Panc1 (cell line): ENCODE measurements at regions not wholly inside any gene's neighbourhood (a gene's known extent, or its start where the extent isn't known, plus 50 kb on each side); places are given as distances from the start of the nearest gene placed in this dataset.

ENCODE experiments used
- ATAC-seq: fragments of 200-7000 bp; cut with Tn5 transposase; 2 replicates; pipeline ENCODE4 v1.9.1; 2020; ENCODE audit warnings: mild to moderate bottlenecking, moderate library complexity
- BruUV-seq: library from RNA; stranded (reverse); fragments of 400-500 nt; replicated peaks from 2 replicates; lab custom pipeline; 2021; lab: Mats Ljungman, UMichigan
- CTCF ChIA-PET: fragments of 300-600 bp; sonication (Branson Sonifier 250); formaldehyde crosslinking; loops from one replicate; lab custom pipeline; 2022; ENCODE audit warnings: antibody characterized with exemption; lab: Charles Lee
- POLR2A ChIA-PET: fragments of 300-600 bp; sonication (Branson Sonifier 250); formaldehyde crosslinking; loops from one replicate; lab custom pipeline; 2022; ENCODE audit warnings: antibody characterized with exemption; lab: Charles Lee
- DNase-seq: peaks from one replicate; pipeline ENCODE4 v3.0.0-alpha.2; 2010; ENCODE audit warnings: low read depth, low spot score
- H3K27ac ChIP-seq: 2 replicates; pipeline ENCODE4 v1.5.1; 2011; ENCODE audit warnings: mild to moderate bottlenecking, low read length, inconsistent platforms
- H3K27me3 ChIP-seq: fragments of 200-500 bp; sonication (Bioruptor generic); 2 replicates; pipeline ENCODE4 v1.6.0; 2014; ENCODE audit warnings: low read length, inconsistent platforms; ENCODE audit not compliant: control insufficient read depth, insufficient read depth
- H3K36me3 ChIP-seq: fragments of 200-500 bp; sonication (Bioruptor generic); 2 replicates; pipeline ENCODE4 v1.5.1; 2014; ENCODE audit warnings: inconsistent platforms, mild to moderate bottlenecking, low read length, moderate library complexity; ENCODE audit not compliant: control insufficient read depth, insufficient read depth
- H3K4me1 ChIP-seq: 2 replicates; pipeline ENCODE4 v1.5.1; 2011; ENCODE audit warnings: inconsistent platforms, mild to moderate bottlenecking, low read length, moderate library complexity; ENCODE audit not compliant: control insufficient read depth, insufficient read depth
- H3K4me3 ChIP-seq, 2 experiments: 2 replicates each; pipeline ENCODE4 v1.5.1; 2011 to 2012; ENCODE audit warnings: low read depth in 2 of 2, low read length in 2 of 2, mild to moderate bottlenecking in 2 of 2, inconsistent platforms in 1 of 2, moderate library complexity in 1 of 2
- H3K9me3 ChIP-seq: fragments of 200-500 bp; sonication (Bioruptor generic); 2 replicates; pipeline ENCODE4 v1.5.1; 2014; ENCODE audit warnings: low read depth, mild to moderate bottlenecking, inconsistent platforms, low read length, moderate library complexity; ENCODE audit not compliant: control insufficient read depth, insufficient read depth
- POLR2AphosphoS5 ChIP-seq: IDR thresholded peaks from 2 replicates; pipeline ENCODE4 v1.6.1; 2012; ENCODE audit warnings: mild to moderate bottlenecking, low read depth, low read length, moderate library complexity
- SIN3A ChIP-seq: IDR thresholded peaks from 2 replicates; pipeline ENCODE4 v1.6.1; 2012; ENCODE audit warnings: low read depth, mild to moderate bottlenecking, low read length, moderate library complexity, borderline replicate concordance; ENCODE audit not compliant: insufficient read depth
- TCF7L2 ChIP-seq: IDR thresholded peaks from 2 replicates; pipeline ENCODE4 v1.6.1; 2011; ENCODE audit warnings: mild to moderate bottlenecking, low read depth, low read length, inconsistent platforms
- in situ Hi-C: cut with HindIII; loops from 2 replicates; pipeline ENCODE4 v1.10.0; 2016; ENCODE audit warnings: low sequenced_read_pairs, low pct_unique_long_range_greater_than_20kb
- intact Hi-C: fragments of 100-400 bp; cut with micrococcal nuclease; formaldehyde crosslinking; loops from one replicate; pipeline ENCODE4 v1.10.0; 2022; ENCODE audit not compliant: unreplicated experiment
- TF ChIP-seq, protein P1 (sequence below), 2 experiments: IDR thresholded peaks; 2 replicates each; pipeline ENCODE4 v1.6.1; 2011 to 2012; ENCODE audit warnings: low read depth in 2 of 2, control low read depth in 1 of 2, low read length in 1 of 2, mild to moderate bottlenecking in 1 of 2, moderate library complexity in 1 of 2; ENCODE audit not compliant: insufficient read depth in 1 of 2
- TF ChIP-seq, protein P2 (sequence below): fragments of 450-650 bp; IDR thresholded peaks from 2 replicates; pipeline ENCODE4 v1.5.1; 2017; ENCODE audit warnings: mild to moderate bottlenecking

DNA sequence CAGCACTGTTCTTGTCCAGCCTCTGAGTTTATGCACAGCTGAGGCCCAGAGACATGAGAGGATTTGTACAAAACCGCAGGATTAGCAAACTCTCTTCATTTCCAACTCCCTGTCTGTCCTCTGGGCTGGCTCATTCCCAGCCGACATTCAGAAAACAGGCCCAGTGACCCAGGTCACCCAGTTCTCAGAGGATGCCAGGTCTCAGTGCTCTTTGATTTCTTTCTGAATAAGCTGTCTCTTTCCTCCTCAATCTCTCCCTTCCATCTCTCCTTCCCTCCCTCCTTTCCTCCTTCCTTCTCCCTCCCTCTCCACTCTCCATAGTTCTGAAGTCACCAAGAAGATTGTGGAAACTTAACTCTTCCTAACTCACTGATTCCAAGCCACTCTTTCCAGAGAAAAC is 372.7 kb upstream of the SULF2 start:
- Histone ChIP-seq H3K27me3 (peaks cover 12% of the 10 kb centered on the region), H3K36me3 (no peaks in the 10 kb centered on the region), H3K4me1 (no peaks in the 10 kb centered on the region), H3K9me3 (no peaks in the 10 kb centered on the region), H3K4me3 (no peak overlapping the region), H3K27ac (no peak overlapping the region)
- DNase-seq (no peak), ATAC-seq (no peak)
- POLR2A ChIA-PET, result no interaction called here
- intact Hi-C loops, result no loop called here
- TF ChIP-seq SIN3A, result no peak
- TF ChIP-seq, protein P1, sequence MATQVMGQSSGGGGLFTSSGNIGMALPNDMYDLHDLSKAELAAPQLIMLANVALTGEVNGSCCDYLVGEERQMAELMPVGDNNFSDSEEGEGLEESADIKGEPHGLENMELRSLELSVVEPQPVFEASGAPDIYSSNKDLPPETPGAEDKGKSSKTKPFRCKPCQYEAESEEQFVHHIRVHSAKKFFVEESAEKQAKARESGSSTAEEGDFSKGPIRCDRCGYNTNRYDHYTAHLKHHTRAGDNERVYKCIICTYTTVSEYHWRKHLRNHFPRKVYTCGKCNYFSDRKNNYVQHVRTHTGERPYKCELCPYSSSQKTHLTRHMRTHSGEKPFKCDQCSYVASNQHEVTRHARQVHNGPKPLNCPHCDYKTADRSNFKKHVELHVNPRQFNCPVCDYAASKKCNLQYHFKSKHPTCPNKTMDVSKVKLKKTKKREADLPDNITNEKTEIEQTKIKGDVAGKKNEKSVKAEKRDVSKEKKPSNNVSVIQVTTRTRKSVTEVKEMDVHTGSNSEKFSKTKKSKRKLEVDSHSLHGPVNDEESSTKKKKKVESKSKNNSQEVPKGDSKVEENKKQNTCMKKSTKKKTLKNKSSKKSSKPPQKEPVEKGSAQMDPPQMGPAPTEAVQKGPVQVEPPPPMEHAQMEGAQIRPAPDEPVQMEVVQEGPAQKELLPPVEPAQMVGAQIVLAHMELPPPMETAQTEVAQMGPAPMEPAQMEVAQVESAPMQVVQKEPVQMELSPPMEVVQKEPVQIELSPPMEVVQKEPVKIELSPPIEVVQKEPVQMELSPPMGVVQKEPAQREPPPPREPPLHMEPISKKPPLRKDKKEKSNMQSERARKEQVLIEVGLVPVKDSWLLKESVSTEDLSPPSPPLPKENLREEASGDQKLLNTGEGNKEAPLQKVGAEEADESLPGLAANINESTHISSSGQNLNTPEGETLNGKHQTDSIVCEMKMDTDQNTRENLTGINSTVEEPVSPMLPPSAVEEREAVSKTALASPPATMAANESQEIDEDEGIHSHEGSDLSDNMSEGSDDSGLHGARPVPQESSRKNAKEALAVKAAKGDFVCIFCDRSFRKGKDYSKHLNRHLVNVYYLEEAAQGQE (IDR thresholded peaks at IDR 0.05; ENCODE audit: insufficient read depth in 1 of 2, low read depth in 2 of 2, low read length in 1 of 2), result no peak
- no TSS peak for BruUV-seq
- in situ Hi-C loops, result no loop called here
- CTCF ChIA-PET, result no interaction called here

DNA sequence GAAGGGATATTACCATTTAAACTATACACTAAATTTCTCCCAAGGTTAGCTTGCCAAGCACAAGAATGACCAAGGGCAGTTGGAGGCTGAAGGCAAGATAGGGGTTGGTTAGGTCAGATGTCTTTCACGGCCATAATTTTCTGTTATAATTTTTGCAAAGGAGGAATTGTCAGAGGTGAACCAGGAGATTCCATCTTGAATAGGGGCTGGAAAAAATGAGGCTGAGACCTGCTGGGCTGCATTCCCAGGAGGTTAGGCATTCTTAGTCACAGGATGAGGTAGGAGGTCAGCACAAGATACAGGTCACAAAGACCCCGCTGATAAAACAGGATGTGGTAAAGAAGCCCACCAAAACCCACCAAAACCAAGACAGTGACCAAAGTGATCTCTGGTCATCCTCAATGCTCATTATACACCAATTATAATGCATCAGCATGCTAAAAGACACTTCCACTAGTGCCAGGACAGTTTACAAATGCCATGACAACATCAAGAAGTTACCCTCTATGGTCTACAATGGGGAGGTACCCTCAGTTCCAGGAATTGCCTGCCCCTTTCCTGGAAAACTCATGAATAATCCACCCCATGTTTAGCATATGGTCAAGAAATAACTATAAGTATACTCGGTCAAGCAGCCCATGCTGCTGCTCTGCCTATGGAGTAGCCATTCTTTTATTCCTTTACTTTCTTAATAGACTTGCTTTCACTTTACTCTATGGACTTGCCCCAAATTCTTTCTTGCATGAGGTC is 371.8 kb upstream of the SULF2 start:
- Histone ChIP-seq H3K4me1 (no peaks in the 10 kb centered on the region), H3K9me3 (no peaks in the 10 kb centered on the region), H3K36me3 (no peaks in the 10 kb centered on the region), H3K27ac (no peak overlapping the region), H3K4me3 (no peak overlapping the region), H3K27me3 (peaks cover 12% of the 10 kb centered on the region)
- POLR2A ChIA-PET, result no interaction called here
- intact Hi-C loops, result no loop called here
- DNase-seq, result no peak
- no TSS peak for BruUV-seq
- ATAC-seq, result no peak
- CTCF ChIA-PET, result no interaction called here
- in situ Hi-C loops, result no loop called here
- TF ChIP-seq TCF7L2 (no peak), SIN3A (no peak), POLR2AphosphoS5 (no peak)
- TF ChIP-seq, protein P1 (IDR thresholded peaks at IDR 0.05; ENCODE audit: insufficient read depth in 1 of 2, low read depth in 2 of 2, low read length in 1 of 2), result no peak
- TF ChIP-seq, protein P2, sequence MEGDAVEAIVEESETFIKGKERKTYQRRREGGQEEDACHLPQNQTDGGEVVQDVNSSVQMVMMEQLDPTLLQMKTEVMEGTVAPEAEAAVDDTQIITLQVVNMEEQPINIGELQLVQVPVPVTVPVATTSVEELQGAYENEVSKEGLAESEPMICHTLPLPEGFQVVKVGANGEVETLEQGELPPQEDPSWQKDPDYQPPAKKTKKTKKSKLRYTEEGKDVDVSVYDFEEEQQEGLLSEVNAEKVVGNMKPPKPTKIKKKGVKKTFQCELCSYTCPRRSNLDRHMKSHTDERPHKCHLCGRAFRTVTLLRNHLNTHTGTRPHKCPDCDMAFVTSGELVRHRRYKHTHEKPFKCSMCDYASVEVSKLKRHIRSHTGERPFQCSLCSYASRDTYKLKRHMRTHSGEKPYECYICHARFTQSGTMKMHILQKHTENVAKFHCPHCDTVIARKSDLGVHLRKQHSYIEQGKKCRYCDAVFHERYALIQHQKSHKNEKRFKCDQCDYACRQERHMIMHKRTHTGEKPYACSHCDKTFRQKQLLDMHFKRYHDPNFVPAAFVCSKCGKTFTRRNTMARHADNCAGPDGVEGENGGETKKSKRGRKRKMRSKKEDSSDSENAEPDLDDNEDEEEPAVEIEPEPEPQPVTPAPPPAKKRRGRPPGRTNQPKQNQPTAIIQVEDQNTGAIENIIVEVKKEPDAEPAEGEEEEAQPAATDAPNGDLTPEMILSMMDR, result no peak
